ENCODE measurements at regions not wholly inside any gene's neighbourhood (a gene's known extent, or its start where the extent isn't known, plus 50 kb on each side); places are given as distances from the start of the nearest gene placed in this dataset.

- no peak for DNase-seq
Observed at GRCh38 chr15:35320158-35320780, 225.7 kb downstream of the DPH6 start.

GRCh38 chr15:35319354-35319753, 226.6 kb downstream of the DPH6 start:
- no peak for DNase-seq

DNA sequence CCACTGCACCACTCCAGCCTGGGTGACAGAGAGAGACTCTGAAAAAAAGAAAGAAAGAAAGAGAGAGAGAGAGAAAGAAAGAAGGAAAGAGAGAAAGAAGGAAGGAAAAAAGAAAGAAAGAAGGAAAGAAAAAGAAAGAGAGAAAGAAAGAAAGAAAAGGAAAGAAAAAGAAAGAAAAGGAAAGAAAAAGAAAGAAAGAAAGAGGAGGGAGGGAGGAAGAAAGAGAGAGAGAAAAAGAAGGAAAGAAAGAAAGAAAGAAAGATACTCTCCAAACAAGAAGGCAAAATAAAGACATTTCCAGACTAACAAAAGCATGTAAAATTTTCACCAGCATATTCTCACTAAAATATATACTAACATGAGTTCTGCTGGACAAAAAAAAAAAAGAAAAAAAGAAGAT, 228.7 kb downstream of the DPH6 start:
- DNase-seq: no peak

- no peak for DNase-seq
Observed at GRCh38 chr15:35312344-35312743, 227.2 kb upstream of the NANOGP8 start.

DNA sequence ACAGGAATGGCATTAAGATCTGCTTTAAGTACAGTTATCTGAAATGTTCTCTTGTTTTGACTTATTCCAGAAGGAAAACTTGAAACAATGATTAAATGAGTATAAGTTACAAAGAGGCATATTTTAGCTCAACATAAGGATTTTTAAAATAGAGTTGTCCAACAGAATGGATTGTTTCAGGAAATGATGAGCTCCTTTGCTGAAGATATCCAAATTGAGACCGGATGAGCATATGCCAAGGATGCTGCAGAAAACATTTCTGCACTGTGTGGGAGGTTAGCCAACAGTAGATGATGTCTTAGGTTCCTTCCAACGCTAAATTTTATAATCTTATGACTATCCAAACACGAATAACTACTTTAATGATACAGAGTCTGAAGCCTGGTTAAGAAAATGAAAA, 226.5 kb upstream of the NANOGP8 start:
- DNase-seq: no peak

DNA sequence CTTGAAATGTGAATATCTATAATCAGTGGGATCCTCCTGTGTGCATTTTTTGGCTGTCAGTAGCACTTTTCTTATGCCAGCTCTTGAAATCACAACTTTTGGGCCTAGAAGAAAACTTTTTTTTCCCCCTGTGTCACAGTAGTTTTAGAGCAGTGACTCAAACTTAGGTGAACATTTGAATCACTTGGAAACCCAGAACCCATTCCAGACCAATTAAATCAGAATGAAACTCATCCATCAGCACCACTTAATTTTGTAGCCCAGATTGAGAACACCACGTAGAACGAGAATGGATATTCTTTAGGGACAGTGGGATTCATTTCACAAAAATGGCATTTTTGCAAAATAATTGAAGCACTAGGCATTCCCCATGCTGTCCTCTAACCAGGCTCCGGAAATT, 224.8 kb upstream of the NANOGP8 start:
- DNase-seq: no peak

GRCh38 chr15:35308802-35309201, 223.7 kb upstream of the NANOGP8 start:
- no peak for DNase-seq

DNA sequence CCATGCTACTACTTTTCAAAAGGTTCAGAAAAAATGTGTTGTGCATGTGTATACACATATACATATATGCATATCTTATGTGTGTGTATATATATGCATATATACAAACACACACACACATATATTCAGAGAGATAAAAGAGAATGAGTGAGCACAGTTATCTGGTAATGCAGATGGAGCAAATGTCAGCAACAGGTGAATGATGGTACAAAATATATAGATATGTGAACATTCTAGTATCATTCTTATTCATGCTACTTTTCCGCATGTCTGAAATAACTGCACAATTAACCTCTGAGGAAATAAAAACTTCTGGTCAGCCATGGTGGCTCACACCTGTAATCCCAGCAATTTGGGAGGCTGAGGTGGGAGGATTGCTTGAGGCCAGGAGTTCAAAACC, 222.6 kb upstream of the NANOGP8 start:
- DNase-seq: no peak

GRCh38 chr15:35307026-35307425, 221.9 kb upstream of the NANOGP8 start:
- DNase-seq: no peak

- DNase-seq: no peak
Observed at GRCh38 chr15:35306361-35306981, 221.4 kb upstream of the NANOGP8 start.

- DNase-seq: no peak
Observed at GRCh38 chr15:35305946-35306345, 220.9 kb upstream of the NANOGP8 start.

- no peak for DNase-seq
Observed at GRCh38 chr15:35305031-35305550, 220.0 kb upstream of the NANOGP8 start.

- DNase-seq: no peak
Observed at GRCh38 chr15:35304389-35304788, 219.3 kb upstream of the NANOGP8 start.

DNA sequence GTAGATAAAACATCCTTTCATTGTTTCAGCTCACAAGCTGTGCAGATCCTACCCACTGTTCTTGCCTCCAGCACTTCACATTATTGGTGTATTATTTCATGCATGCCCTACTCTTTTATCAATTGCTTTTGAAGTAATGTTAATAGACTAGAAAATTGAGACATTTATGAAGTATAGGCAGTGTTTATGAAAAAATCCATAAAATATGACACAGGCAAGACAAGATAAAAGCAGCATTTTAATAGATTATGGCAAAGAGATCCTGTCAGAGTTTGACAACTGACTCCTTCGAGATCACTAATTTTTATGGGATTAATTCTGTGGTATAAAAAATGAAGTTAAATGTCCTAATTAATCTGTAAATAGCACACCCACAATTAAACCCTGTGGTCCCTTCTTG, 217.2 kb upstream of the NANOGP8 start:
- no peak for DNase-seq

DNA sequence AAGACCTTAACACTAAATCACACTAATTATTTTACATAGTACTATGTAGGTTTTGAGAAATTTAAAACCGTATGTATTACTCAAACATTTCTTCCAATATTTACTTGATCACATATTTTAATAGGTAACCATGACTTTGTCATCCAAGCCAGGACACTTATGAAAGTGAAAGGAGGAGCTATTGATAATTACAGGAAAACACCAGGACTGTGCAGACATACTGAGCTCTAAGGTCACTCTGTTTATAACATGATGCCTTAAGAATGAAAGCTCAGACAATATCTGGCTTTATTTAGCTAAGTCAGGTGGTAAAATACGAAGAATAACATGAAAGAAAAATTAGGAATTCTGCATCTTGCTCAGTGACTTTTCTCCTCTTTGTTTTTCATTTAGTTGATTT, 216.0 kb upstream of the NANOGP8 start:
- no peak for DNase-seq

GRCh38 chr15:35299059-35299735, 214.1 kb upstream of the NANOGP8 start:
- no peak for DNase-seq

DNA sequence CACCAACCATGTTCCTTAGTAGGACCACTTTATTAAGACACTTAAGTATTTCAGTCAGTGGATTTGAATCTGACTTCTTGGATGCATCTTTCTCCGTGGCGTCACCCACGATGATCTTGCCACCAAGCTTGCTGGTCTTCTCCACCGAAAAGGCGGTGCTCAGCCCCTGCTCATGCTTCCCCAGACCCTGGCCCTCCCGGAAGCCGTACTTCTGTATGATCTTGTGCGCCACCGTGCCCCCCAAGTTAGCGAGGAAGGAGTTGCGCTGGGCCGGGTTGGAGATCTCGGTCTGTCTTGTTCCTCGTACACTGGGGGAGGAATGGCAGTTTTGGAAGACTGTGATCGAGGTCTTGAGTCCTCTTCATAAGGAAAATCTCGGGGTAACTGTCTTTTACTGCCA, 213.4 kb upstream of the NANOGP8 start:
- no peak for DNase-seq

DNA sequence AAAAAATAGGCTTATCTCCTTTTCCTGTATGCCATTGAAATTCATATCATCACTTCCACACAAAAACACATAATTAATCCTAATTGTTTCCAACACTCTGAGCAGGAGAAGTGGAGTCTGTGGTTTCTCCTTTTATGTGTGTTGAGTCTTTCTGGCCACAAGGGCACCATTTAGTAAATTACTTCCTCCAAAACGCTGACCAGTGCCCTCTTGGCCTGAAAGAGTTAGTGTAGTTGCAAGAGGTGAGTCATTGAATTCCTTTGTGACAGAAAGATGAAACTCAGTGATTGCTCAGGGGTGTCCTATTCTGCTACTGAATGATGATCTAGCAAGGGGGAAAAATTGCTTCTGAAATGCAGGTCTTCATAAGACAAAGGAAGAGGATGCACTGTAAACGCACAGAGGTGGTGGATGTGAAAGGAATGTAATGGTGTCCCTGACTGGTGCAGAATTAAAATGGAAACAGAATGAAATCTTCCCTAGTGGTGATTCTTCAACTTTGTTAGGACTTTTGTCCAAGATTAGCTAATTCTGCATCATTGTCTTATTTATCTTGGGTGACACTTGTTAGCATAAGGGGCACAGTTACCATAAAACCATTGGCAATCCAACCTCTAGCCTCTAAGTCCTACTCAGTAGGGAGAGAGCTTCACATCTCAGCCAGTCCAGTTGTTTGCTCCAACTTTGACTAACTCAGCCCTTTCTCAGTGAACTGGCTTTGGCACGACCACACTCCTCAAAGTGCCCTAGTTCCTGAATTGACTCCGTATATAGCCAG, 208.4 kb upstream of the NANOGP8 start:
- no peak for DNase-seq

DNA sequence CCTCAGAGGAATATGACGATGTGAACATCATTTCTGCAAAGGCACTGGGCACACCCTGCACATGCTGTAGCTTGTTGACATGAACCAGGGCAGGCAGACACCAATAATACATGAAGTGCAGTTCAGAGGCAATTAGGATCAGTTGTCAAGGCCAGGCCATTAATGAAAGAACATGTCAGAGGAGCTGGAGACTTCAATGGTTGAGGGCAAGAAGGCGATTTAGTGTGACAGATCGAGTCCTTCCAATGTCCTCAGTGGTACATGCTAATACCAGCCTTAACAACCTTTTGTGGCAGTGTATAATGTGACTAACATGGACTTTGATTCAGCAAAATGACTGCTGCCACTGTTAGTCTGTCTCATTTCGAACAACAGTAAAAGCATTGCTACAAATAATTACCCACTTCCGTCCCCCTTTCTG, 205.2 kb upstream of the NANOGP8 start:
- DNase-seq: no peak

GRCh38 chr15:35289024-35289617, 204.0 kb upstream of the NANOGP8 start:
- DNase-seq: peak; percentile 64

DNA sequence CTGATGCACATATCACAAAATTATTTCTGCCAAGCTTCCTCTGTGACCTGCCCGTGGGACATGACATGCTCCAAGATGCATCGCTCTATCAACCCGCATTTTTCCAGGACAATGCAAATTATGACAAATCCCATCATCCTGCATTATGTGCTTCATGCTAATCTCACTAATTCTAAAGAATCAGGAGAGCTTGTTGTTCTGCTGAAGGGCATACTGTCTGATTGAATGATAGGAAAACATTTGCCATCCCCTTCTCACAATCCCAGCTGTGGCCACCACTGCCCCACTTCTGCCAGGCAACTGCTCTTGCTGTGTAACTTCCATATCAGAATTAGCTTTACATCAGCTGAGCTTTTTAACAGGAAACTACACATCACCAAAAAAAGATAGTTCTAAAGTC, 203.5 kb upstream of the NANOGP8 start:
- DNase-seq: no peak

- DNase-seq: no peak
Observed at GRCh38 chr15:35286721-35287120, 201.6 kb upstream of the NANOGP8 start.

GRCh38 chr15:35282965-35283496, 197.9 kb upstream of the NANOGP8 start:
- no peak for DNase-seq

Measured in midbrain (tissue), 1 donor.